ENCODE measurements at regions not wholly inside any gene's neighbourhood (a gene's known extent, or its start where the extent isn't known, plus 50 kb on each side); places are given as distances from the start of the nearest gene placed in this dataset.

- DNase-seq (no peak), ATAC-seq (replicated peaks in 1 of 2) (no peak)
- no peak overlapping the region for H3K27ac Mint-ChIP-seq
- H3K4me3 Mint-ChIP-seq = no peak overlapping the region
- H3K27me3 Mint-ChIP-seq (ENCODE audit: low read depth) = no peaks in the 10 kb centered on the region
- H3K4me1 Mint-ChIP-seq (ENCODE audit: low read depth) = no peaks in the 10 kb centered on the region
- H3K9me3 Mint-ChIP-seq = peaks cover 0 to 2% of the 10 kb centered on the region in 2 donors
- no peaks in the 10 kb centered on the region for H3K36me3 Mint-ChIP-seq (ENCODE audit: insufficient read depth in 2 of 2)
Observed at GRCh38 chr14:58944343-58944967, 244.0 kb upstream of the DAAM1 start.

GRCh38 chr14:58944968-58945356 is 243.5 kb upstream of the DAAM1 start:
- no peak overlapping the region for H3K27ac Mint-ChIP-seq
- H3K27me3 Mint-ChIP-seq (ENCODE audit: low read depth) = no peaks in the 10 kb centered on the region
- H3K9me3 Mint-ChIP-seq = peaks cover 0 to 2% of the 10 kb centered on the region in 2 donors
- no peaks in the 10 kb centered on the region for H3K36me3 Mint-ChIP-seq (ENCODE audit: insufficient read depth in 2 of 2)
- no peaks in the 10 kb centered on the region for H3K4me1 Mint-ChIP-seq (ENCODE audit: low read depth)
- no peak overlapping the region for H3K4me3 Mint-ChIP-seq
- no peak for DNase-seq
- ATAC-seq (replicated peaks in 1 of 2) = no peak

- Mint-ChIP-seq H3K27ac (no peak overlapping the region), H3K4me3 (no peak overlapping the region), H3K27me3 (ENCODE audit: low read depth) (no peaks in the 10 kb centered on the region), H3K4me1 (ENCODE audit: low read depth) (no peaks in the 10 kb centered on the region), H3K9me3 (no peaks in the 10 kb centered on the region), H3K36me3 (ENCODE audit: insufficient read depth in 2 of 2) (peaks cover 0 to 1% of the 10 kb centered on the region in 2 donors)
- ATAC-seq (replicated peaks in 1 of 2) (no peak), DNase-seq (no peak)
Observed at GRCh38 chr14:58946431-58946830, 242.0 kb upstream of the DAAM1 start.

- no peak for ATAC-seq (replicated peaks in 1 of 2)
- H3K9me3 Mint-ChIP-seq = no peaks in the 10 kb centered on the region
Observed at GRCh38 chr14:58947156-58947555, 241.3 kb upstream of the DAAM1 start.

GRCh38 chr14:58947814-58948445 is 240.5 kb upstream of the DAAM1 start:
- peaks cover 6% of the 10 kb centered on the region for H3K27me3 Mint-ChIP-seq (ENCODE audit: low read depth)
- ATAC-seq (replicated peaks in 1 of 2) = no peak

More at GRCh38 chr14:58947156-58947555, 241.3 kb upstream of the DAAM1 start:
- no peak for DNase-seq
- no peak overlapping the region for H3K4me3 Mint-ChIP-seq
- no peak overlapping the region for H3K27ac Mint-ChIP-seq
- H3K4me1 Mint-ChIP-seq (ENCODE audit: low read depth) = no peaks in the 10 kb centered on the region
- no peaks in the 10 kb centered on the region for H3K27me3 Mint-ChIP-seq (ENCODE audit: low read depth)
- H3K36me3 Mint-ChIP-seq (ENCODE audit: insufficient read depth in 2 of 2) = peaks cover 0 to 1% of the 10 kb centered on the region in 2 donors

GRCh38 chr14:58950555-58950954 is 237.9 kb upstream of the DAAM1 start:
- ATAC-seq (replicated peaks in 1 of 2) = no peak
- no peak overlapping the region for H3K4me3 Mint-ChIP-seq
- no peak overlapping the region for H3K27ac Mint-ChIP-seq

More at GRCh38 chr14:58947814-58948445, 240.5 kb upstream of the DAAM1 start:
- Mint-ChIP-seq H3K4me1 (ENCODE audit: low read depth) (no peaks in the 10 kb centered on the region), H3K4me3 (no peak overlapping the region), H3K9me3 (no peaks in the 10 kb centered on the region), H3K36me3 (ENCODE audit: insufficient read depth in 2 of 2) (peaks cover 0 to 1% of the 10 kb centered on the region in 2 donors), H3K27ac (no peak overlapping the region)
- no peak for DNase-seq

GRCh38 chr14:58951143-58951542 is 237.3 kb upstream of the DAAM1 start:
- H3K4me1 Mint-ChIP-seq (ENCODE audit: low read depth) = peaks cover 10% of the 10 kb centered on the region
- DNase-seq (no peak), ATAC-seq (replicated peaks in 1 of 2) (no peak)

More at GRCh38 chr14:58950555-58950954, 237.9 kb upstream of the DAAM1 start:
- Mint-ChIP-seq H3K27me3 (ENCODE audit: low read depth) (peaks cover 14% of the 10 kb centered on the region), H3K9me3 (no peaks in the 10 kb centered on the region), H3K36me3 (ENCODE audit: insufficient read depth in 2 of 2) (peaks cover 0 to 1% of the 10 kb centered on the region in 2 donors), H3K4me1 (ENCODE audit: low read depth) (peaks cover 4% of the 10 kb centered on the region)
- no peak for DNase-seq

GRCh38 chr14:58954052-58954451 is 234.4 kb upstream of the DAAM1 start:
- Mint-ChIP-seq H3K27me3 (ENCODE audit: low read depth) (peaks cover 14% of the 10 kb centered on the region), H3K36me3 (ENCODE audit: insufficient read depth in 2 of 2) (peaks cover 0 to 1% of the 10 kb centered on the region in 2 donors), H3K4me3 (no peak overlapping the region), H3K27ac (no peak overlapping the region), H3K4me1 (ENCODE audit: low read depth) (peaks cover 16% of the 10 kb centered on the region), H3K9me3 (peaks cover 0 to 4% of the 10 kb centered on the region in 2 donors)
- ATAC-seq (replicated peaks in 1 of 2) (no peak), DNase-seq (no peak)

More at GRCh38 chr14:58951143-58951542, 237.3 kb upstream of the DAAM1 start:
- Mint-ChIP-seq H3K27ac (no peak overlapping the region), H3K27me3 (ENCODE audit: low read depth) (peaks cover 14% of the 10 kb centered on the region), H3K4me3 (no peak overlapping the region), H3K9me3 (no peaks in the 10 kb centered on the region), H3K36me3 (ENCODE audit: insufficient read depth in 2 of 2) (peaks cover 0 to 1% of the 10 kb centered on the region in 2 donors)

- Mint-ChIP-seq H3K36me3 (ENCODE audit: insufficient read depth in 2 of 2) (peaks cover 0 to 1% of the 10 kb centered on the region in 2 donors), H3K4me3 (no peak overlapping the region), H3K4me1 (ENCODE audit: low read depth) (peaks cover 16% of the 10 kb centered on the region), H3K27me3 (ENCODE audit: low read depth) (peaks cover 14% of the 10 kb centered on the region), H3K27ac (no peak overlapping the region), H3K9me3 (peaks cover 0 to 4% of the 10 kb centered on the region in 2 donors)
- ATAC-seq (replicated peaks in 1 of 2) (no peak), DNase-seq (no peak)
Observed at GRCh38 chr14:58954901-58955861, 233.3 kb upstream of the DAAM1 start.

GRCh38 chr14:58961045-58961731 is 227.3 kb upstream of the DAAM1 start:
- peaks cover 6% of the 10 kb centered on the region for H3K4me1 Mint-ChIP-seq (ENCODE audit: low read depth)
- H3K27me3 Mint-ChIP-seq (ENCODE audit: low read depth) = no peaks in the 10 kb centered on the region
- peaks cover 0 to 4% of the 10 kb centered on the region in 2 donors for H3K9me3 Mint-ChIP-seq
- no peak overlapping the region for H3K27ac Mint-ChIP-seq
- H3K4me3 Mint-ChIP-seq = no peak overlapping the region
- no peaks in the 10 kb centered on the region for H3K36me3 Mint-ChIP-seq (ENCODE audit: insufficient read depth in 2 of 2)
- DNase-seq (no peak), ATAC-seq (replicated peaks in 1 of 2) (no peak)

- no peak overlapping the region for H3K27ac Mint-ChIP-seq
- no peaks in the 10 kb centered on the region for H3K27me3 Mint-ChIP-seq (ENCODE audit: low read depth)
- DNase-seq (no peak), ATAC-seq (replicated peaks in 1 of 2) (no peak)
- no peaks in the 10 kb centered on the region for H3K4me1 Mint-ChIP-seq (ENCODE audit: low read depth)
- H3K4me3 Mint-ChIP-seq = no peak overlapping the region
- H3K9me3 Mint-ChIP-seq = no peaks in the 10 kb centered on the region
- no peaks in the 10 kb centered on the region for H3K36me3 Mint-ChIP-seq (ENCODE audit: insufficient read depth in 2 of 2)
Observed at GRCh38 chr14:58963873-58964597, 224.4 kb upstream of the DAAM1 start.

- H3K4me3 Mint-ChIP-seq = no peak overlapping the region
- H3K27ac Mint-ChIP-seq = no peak overlapping the region
- H3K9me3 Mint-ChIP-seq = no peaks in the 10 kb centered on the region
- H3K27me3 Mint-ChIP-seq (ENCODE audit: low read depth) = no peaks in the 10 kb centered on the region
- no peaks in the 10 kb centered on the region for H3K4me1 Mint-ChIP-seq (ENCODE audit: low read depth)
- DNase-seq = no peak
- no peak for ATAC-seq (replicated peaks in 1 of 2)
- H3K36me3 Mint-ChIP-seq (ENCODE audit: insufficient read depth in 2 of 2) = no peaks in the 10 kb centered on the region
Observed at GRCh38 chr14:58964598-58964928, 223.9 kb upstream of the DAAM1 start.

Data from activated T-cell treated with anti-CD3 and anti-CD28 coated beads, Interleukin-2, amount 50 U/mL, for 72 hours (primary cell).